Omental fat pad (tissue), 3 donors: ENCODE measurements at regions not wholly inside any gene's neighbourhood (a gene's known extent, or its start where the extent isn't known, plus 50 kb on each side); places are given as distances from the start of the nearest gene placed in this dataset.

Experiments
- ATAC-seq: fragments of 150-250 bp; one replicate; pipeline ENCODE4 v1.9.1; 2016; ENCODE audit warnings: mild to moderate bottlenecking, moderate library complexity; ENCODE audit not compliant: low FRiP score
- DNase-seq: peaks from one replicate; pipeline ENCODE4 v3.0.0-alpha.2; 2019; ENCODE audit warnings: low spot score
- TF ChIP-seq, protein P1 (sequence below), 3 donors: fragments of 450-650 bp; IDR thresholded peaks; one replicate each; pipeline ENCODE4 v1.5.1; 2016 to 2017; ENCODE audit warnings: antibody characterized with exemption in 3 of 3, mild to moderate bottlenecking in 3 of 3, moderate library complexity in 2 of 3

DNA sequence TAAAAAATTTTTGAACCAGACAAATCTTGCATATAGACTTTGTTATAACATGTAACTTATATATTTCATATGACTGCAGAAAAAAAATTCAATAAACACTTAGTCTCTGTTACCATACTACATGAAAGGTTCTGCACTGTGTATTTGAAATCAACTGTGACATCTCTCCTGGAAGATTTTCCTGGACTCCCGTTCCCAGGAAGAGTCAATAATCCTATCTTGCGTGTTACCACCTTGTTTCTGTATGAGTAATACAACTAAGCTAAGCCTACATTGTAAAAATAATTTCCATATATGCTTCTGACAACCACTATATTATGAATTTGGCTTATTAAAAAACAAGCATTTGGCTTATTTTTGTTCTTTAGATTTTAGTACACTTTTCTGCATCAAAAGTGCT, 665.6 kb upstream of the SOX9 start:
- TF ChIP-seq, protein P1, sequence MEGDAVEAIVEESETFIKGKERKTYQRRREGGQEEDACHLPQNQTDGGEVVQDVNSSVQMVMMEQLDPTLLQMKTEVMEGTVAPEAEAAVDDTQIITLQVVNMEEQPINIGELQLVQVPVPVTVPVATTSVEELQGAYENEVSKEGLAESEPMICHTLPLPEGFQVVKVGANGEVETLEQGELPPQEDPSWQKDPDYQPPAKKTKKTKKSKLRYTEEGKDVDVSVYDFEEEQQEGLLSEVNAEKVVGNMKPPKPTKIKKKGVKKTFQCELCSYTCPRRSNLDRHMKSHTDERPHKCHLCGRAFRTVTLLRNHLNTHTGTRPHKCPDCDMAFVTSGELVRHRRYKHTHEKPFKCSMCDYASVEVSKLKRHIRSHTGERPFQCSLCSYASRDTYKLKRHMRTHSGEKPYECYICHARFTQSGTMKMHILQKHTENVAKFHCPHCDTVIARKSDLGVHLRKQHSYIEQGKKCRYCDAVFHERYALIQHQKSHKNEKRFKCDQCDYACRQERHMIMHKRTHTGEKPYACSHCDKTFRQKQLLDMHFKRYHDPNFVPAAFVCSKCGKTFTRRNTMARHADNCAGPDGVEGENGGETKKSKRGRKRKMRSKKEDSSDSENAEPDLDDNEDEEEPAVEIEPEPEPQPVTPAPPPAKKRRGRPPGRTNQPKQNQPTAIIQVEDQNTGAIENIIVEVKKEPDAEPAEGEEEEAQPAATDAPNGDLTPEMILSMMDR (IDR thresholded peaks at IDR 0.05), result no peak
- ATAC-seq, result no peak
- DNase-seq, result no peak

DNA sequence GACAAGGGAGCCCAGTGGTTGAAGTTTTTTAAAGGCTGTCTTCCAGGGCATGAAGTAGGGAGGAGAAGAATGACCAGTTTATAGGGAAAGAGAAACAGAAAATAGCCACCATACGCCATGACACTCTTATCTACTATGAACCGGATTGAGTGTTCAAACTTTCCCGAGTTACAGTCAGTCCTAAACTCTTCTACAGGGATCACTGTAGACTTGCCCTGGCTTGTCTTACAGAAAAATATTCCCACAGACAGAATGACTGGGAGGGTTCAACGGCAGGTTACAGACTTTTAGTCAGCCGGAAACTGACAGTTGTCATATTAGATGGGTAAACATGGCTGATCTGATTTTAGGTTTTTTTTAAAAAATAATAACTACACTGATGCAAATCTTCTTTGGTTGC, 662.5 kb upstream of the SOX9 start:
- ATAC-seq (no peak), DNase-seq (no peak)
- TF ChIP-seq, protein P1 (IDR thresholded peaks at IDR 0.05), result no peak

DNA sequence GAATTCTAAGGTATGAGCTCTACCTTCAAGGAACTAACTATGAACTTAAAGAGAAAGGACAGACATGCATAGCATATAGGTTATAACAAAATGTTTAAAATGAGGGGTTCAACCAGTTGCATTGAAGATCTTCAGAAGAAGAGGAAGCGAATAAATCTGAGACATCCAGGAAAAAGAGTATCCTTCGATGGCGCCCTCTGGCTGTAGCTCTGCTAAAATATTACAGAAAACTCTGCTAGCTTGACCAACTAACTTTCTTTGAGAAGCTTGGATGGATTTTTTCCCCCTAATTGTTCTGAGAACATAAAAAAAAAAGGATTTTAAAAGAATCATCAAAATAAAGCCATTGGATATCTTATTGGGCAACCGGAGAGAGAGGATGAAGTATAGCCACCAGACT, 659.9 kb upstream of the SOX9 start:
- ATAC-seq (no peak), DNase-seq (no peak)
- TF ChIP-seq, protein P1 (IDR thresholded peaks at IDR 0.05), result no peak

DNA sequence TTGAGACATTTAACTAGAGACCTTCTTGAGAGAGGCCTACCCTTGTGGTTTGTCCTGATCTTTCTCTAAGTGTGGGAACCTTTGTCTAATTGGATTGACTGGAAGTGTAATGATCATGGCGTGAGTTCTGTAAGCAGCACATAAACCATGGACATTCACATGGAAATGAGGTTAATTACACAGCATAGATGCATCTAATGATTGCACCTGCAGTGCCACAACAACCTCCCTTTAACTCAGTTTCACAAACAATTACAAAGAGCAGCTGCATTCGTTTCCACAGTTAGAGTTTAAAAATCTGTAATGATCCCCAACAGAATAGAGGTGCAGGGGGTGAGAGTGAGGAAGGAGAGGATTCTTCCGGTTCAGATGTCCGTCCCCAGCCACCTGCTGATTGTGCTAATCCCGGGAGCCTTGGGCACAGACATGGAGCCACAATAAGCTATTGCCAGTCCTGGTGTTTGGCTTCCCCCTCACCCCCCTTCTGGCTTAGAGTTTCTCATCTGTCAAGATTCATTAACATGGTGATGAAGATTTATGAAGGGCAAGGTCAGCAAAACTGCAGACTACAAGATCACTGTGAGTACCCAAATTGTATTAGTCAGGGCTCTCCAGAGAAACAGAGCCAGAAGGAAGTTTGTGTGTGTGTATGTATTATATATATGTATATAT, 659.2 kb upstream of the SOX9 start:
- ATAC-seq, result no peak
- TF ChIP-seq, protein P1 (IDR thresholded peaks at IDR 0.05), result no peak
- DNase-seq, result no peak

DNA sequence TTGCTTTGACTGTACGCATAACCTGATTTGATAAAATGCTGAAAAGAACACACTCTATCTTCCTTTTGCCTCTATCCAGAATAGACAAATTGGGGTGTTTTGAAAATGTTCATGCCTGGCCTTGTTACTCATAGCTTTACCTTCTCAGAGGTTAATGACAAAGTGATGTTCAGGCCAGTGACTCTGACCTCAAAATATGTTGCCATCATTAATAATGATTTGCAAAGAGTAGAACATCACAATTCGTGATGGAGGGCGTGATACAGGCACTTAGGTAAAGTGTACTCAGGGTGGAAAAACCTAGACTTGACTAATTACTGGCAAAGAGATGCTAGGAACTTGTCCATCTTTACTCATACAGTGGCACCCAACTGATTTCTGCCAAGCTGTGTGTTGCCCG, 656.6 kb upstream of the SOX9 start:
- ATAC-seq, result no peak
- DNase-seq, result no peak
- TF ChIP-seq, protein P1 (IDR thresholded peaks at IDR 0.05), result no peak

DNA sequence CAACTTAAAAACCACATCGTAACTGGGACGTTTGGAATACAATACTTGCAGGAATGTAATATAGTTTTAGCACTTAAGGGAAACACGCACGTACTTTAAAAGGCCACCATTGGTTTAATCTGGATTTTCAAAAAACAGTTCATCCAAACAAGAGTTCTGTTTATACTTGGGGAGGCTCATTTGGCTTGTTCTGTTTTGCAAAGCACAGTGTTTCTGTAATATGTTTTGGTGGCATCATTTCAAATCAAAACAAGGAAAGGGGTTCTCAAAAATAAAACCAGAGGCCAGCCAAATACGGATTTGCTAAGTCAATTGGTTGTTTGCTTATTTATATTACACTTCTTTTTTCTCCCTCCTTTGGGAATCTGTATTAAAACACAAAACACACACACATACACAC, 656.1 kb upstream of the SOX9 start:
- no peak for DNase-seq
- no peak for ATAC-seq
- TF ChIP-seq, protein P1 (IDR thresholded peaks at IDR 0.05), result no peak

DNA sequence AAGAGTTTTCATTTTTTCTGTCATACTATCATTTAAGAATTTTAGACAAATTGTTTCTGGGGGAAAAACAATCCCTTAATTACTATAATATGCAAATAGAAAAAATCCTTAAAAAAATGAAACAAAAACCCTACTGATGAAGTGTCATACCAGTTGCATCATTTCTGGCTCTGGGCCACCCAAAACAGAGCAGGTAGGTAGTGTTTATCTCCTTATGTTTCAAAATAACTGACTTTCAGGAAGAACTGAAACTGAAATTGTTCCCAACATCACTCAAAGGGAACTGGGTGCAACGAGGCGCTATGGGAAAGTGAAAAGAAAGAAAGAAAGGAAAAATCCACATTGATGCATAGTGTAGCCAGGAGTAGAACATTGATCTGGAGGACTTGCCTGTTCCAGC, 653.1 kb upstream of the SOX9 start:
- DNase-seq (no peak), ATAC-seq (no peak)
- TF ChIP-seq, protein P1 (IDR thresholded peaks at IDR 0.05), result no peak
